BE2C (cell line): ENCODE measurements at regions not wholly inside any gene's neighbourhood (a gene's known extent, or its start where the extent isn't known, plus 50 kb on each side); places are given as distances from the start of the nearest gene placed in this dataset.

Source experiments
- DNase-seq: peaks from one replicate; pipeline ENCODE4 v3.0.0-alpha.2; 2020
- H3K27me3 ChIP-seq: fragments of 250-450 bp; sonication (Bioruptor Pico); 2 replicates; pipeline ENCODE4 v1.5.1; 2020; ENCODE audit warnings: mild to moderate bottlenecking
- H3K36me3 ChIP-seq: fragments of 250-450 bp; sonication (Bioruptor Pico); 2 replicates; pipeline ENCODE4 v1.5.1; 2020; ENCODE audit warnings: mild to moderate bottlenecking
- H3K4me1 ChIP-seq: fragments of 250-450 bp; sonication (Bioruptor Pico); 2 replicates; pipeline ENCODE4 v1.5.1; 2020
- H3K4me3 ChIP-seq: 2 replicates; pipeline ENCODE4 v1.5.1; 2011; ENCODE audit warnings: low read depth, low read length
- H3K9me3 ChIP-seq: fragments of 250-450 bp; sonication (Bioruptor Pico); 2 replicates; pipeline ENCODE4 v1.5.1; 2020
- TF ChIP-seq, protein P1 (sequence below): IDR thresholded peaks from 2 replicates; pipeline ENCODE4 v1.5.1; 2012; ENCODE audit warnings: mild to moderate bottlenecking, low read depth, low read length

DNA sequence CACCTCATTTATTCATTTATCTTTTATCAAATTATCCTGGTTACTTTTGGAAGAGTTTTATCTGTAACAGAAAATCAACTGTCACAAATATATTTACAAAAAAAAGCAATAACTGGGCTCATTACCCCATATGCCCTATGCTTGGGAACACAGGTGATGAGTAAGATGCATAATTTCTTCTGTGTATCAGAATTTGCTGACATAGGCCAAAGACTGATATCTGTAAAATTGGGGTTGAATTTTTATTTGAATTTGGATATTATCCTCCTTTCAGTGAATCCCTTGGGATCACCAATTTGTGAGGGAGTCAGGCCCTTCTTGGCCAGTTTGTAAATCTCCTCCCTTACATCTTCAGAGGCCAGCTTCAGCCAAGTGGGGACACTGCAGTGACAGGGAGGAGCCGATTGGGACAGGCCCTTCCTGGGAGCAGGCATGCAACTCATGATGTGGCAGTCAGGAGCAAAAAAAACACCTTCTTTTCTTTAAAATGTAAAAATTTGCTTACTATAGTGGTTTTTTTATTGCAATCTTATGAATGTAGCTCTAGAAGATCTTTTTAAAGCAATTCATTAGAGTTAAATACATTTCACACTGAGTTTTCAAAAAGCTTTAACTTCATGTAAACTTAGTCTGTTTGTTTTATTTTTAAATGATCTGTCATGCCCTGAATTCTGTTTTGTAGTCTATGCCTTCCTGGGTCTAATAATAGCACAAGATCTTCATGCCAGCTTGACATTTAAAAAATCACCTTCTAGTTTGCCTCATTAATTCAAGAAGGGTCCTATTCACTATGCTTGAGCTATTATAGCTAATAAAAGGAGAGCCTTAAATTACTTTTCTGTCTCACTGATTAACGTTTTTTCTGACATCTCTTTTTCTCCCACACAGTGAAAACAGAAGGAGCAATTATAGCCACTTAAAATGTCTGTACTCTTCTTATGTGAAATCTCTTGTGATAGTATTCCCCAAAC, 136.6 kb upstream of the SPRY1 start:
- no peak overlapping the region for H3K4me3 ChIP-seq
- TF ChIP-seq, protein P1, sequence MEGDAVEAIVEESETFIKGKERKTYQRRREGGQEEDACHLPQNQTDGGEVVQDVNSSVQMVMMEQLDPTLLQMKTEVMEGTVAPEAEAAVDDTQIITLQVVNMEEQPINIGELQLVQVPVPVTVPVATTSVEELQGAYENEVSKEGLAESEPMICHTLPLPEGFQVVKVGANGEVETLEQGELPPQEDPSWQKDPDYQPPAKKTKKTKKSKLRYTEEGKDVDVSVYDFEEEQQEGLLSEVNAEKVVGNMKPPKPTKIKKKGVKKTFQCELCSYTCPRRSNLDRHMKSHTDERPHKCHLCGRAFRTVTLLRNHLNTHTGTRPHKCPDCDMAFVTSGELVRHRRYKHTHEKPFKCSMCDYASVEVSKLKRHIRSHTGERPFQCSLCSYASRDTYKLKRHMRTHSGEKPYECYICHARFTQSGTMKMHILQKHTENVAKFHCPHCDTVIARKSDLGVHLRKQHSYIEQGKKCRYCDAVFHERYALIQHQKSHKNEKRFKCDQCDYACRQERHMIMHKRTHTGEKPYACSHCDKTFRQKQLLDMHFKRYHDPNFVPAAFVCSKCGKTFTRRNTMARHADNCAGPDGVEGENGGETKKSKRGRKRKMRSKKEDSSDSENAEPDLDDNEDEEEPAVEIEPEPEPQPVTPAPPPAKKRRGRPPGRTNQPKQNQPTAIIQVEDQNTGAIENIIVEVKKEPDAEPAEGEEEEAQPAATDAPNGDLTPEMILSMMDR, result no peak

DNA sequence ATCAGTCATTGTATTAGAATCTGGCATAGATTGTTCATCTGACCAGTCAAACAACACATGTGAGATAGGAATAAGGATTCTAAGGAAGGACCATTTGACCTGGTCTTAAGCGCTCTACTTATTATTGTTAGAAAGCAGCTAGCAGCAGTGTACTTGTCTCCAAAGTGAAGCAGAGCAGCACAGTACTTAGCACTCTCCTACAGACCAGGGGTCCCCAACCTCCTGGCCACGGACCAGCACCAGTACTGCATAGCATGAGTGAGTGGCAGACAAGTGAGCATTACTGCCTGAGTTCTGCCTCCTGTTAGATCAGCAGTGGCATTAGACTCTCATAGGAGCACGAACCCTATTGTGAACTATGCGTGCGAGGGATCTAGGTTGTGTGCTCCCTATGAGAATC, 135.9 kb upstream of the SPRY1 start:
- no peak for DNase-seq
- H3K4me1 ChIP-seq, result no peaks in the 10 kb centered on the region; the same call in 1 of the 2 replicates
- H3K9me3 ChIP-seq, result no peaks in the 10 kb centered on the region
- H3K27me3 ChIP-seq, result no peaks in the 10 kb centered on the region
- TF ChIP-seq, protein P1, result no peak
- no peaks in the 10 kb centered on the region; the same call in 1 of the 2 replicates for H3K36me3 ChIP-seq
- H3K4me3 ChIP-seq, result no peak overlapping the region

More for the DNA sequence above, 136.6 kb upstream of the SPRY1 start:
- no peaks in the 10 kb centered on the region for H3K27me3 ChIP-seq
- H3K9me3 ChIP-seq, result no peaks in the 10 kb centered on the region
- H3K36me3 ChIP-seq, result no peaks in the 10 kb centered on the region; the same call in 1 of the 2 replicates
- no peak for DNase-seq
- no peaks in the 10 kb centered on the region; the same call in 1 of the 2 replicates for H3K4me1 ChIP-seq

- Histone ChIP-seq H3K9me3 (no peaks in the 10 kb centered on the region), H3K4me1 (no peaks in the 10 kb centered on the region; the same call in 1 of the 2 replicates), H3K4me3 (no peak overlapping the region), H3K36me3 (no peaks in the 10 kb centered on the region; the same call in 1 of the 2 replicates), H3K27me3 (no peaks in the 10 kb centered on the region)
- TF ChIP-seq, protein P1, result no peak
- no peak for DNase-seq
Observed at GRCh38 chr4:123262080-123262479, 134.5 kb upstream of the SPRY1 start.

DNA sequence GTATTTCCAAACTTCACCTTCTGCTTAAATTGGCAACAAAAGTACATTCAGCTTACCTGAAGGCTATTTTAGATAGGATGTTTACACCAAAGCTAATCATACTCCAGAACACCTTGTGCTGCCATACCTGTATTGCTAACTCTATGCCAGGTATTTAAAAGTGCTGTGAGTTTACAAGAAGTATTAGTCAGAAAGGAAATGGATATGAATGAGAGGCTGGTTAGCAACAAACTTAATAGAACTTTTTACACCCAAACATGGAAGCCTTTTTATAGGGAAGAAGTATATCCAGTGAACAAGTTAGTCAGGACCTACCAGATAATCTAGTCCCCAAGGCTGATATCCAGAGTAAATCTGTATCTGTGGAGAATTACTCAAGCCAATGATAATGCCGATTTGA, 131.2 kb upstream of the SPRY1 start:
- no peaks in the 10 kb centered on the region for H3K27me3 ChIP-seq
- no peaks in the 10 kb centered on the region for H3K36me3 ChIP-seq
- H3K4me1 ChIP-seq, result no peaks in the 10 kb centered on the region
- H3K9me3 ChIP-seq, result no peaks in the 10 kb centered on the region
- TF ChIP-seq, protein P1, result no peak
- no peak for DNase-seq
- no peak overlapping the region for H3K4me3 ChIP-seq

DNA sequence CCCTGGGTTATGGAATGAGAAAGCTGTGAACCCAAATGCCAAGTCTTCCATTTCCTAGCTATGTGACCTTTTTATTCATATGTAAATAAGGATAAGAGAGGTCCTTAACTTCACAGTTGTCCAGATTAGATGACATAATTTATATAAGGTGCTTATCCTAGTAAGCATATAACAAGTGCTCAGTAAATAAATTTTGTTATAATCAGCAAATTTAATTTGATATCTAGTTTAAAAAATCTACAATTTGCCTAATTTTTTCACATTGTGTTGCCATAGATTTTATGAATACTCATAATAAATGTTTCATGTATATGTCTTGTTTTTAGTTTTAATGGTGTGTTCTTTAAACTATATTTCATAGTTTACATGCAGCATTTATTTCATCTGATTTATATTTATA, 130.4 kb upstream of the SPRY1 start:
- H3K9me3 ChIP-seq, result no peaks in the 10 kb centered on the region
- no peaks in the 10 kb centered on the region for H3K4me1 ChIP-seq
- H3K4me3 ChIP-seq, result no peak overlapping the region
- TF ChIP-seq, protein P1, result no peak
- DNase-seq, result no peak
- H3K27me3 ChIP-seq, result no peaks in the 10 kb centered on the region
- no peaks in the 10 kb centered on the region for H3K36me3 ChIP-seq

- Histone ChIP-seq H3K4me3 (no peak overlapping the region), H3K36me3 (no peaks in the 10 kb centered on the region), H3K4me1 (no peaks in the 10 kb centered on the region), H3K9me3 (no peaks in the 10 kb centered on the region), H3K27me3 (no peaks in the 10 kb centered on the region)
- DNase-seq, result no peak
- TF ChIP-seq, protein P1, result no peak
Observed at GRCh38 chr4:123278755-123279154, 117.8 kb upstream of the SPRY1 start.
